ENCODE measurements at regions not wholly inside any gene's neighbourhood (a gene's known extent, or its start where the extent isn't known, plus 50 kb on each side); places are given as distances from the start of the nearest gene placed in this dataset.

DNA sequence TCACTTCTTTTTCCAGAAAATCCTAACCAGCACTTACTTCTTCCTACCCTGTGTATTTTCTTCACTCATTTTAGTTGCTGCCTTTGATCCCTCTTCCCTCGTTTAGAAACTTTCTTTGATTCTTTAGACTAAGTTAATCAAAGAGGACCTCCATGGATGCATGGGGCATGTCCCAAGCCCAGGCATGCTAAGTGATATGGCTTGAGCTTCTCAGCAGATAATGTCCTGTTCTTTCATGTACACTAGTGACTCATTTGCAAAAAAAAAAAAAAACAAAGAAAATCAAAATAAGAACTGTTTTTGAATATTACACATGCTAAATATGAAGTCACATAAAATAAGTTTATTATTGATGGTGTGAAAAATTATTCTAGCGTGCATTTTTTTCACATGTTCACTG, 800.9 kb downstream of the SATB2 start:
- Mint-ChIP-seq H3K4me1 (no peaks in the 10 kb centered on the region), H3K9me3 (no peaks in the 10 kb centered on the region), H3K27me3 (ENCODE audit: low read depth) (no peaks in the 10 kb centered on the region), H3K27ac (peak overlapping the region; percentile 91; the same call in 1 of the 2 replicates), H3K4me3 (no peak overlapping the region), H3K36me3 (no peaks in the 10 kb centered on the region)
- ChIA-PET CTCF (interaction anchor here (0.6 to 1.6 kb wide), 9 partner anchors 16 to 832 kb away, joined by 3 to 11 read pairs (median 5); no protein-coding TSS in a partner anchor), POLR2A (no interaction called here)
- TF ChIP-seq ZNF317 (CRISPR knock-in tag; IDR thresholded peaks at IDR 0.05; ENCODE audit: borderline replicate concordance, low read depth) (no peak), SMAD4 (CRISPR knock-in tag; IDR thresholded peaks at IDR 0.05) (no peak), ZBTB21 (CRISPR knock-in tag; IDR thresholded peaks at IDR 0.05; ENCODE audit: borderline replicate concordance) (no peak), ATF6 (CRISPR knock-in tag; IDR thresholded peaks at IDR 0.05) (no peak), SMAD3 (CRISPR knock-in tag; IDR thresholded peaks at IDR 0.05; ENCODE audit: borderline replicate concordance) (no peak), FOXP4 (CRISPR knock-in tag; IDR thresholded peaks at IDR 0.05) (no peak), ZNF671 (CRISPR knock-in tag; IDR thresholded peaks at IDR 0.05) (no peak), SP1 (CRISPR knock-in tag; conservative IDR thresholded peaks at IDR 0.05) (no peak), JUN (CRISPR knock-in tag; IDR thresholded peaks at IDR 0.05) (no peak), CREM (CRISPR knock-in tag; IDR thresholded peaks at IDR 0.05) (no peak), ZNF138 (CRISPR knock-in tag; conservative IDR thresholded peaks at IDR 0.05) (no peak), HMGXB4 (CRISPR knock-in tag; IDR thresholded peaks at IDR 0.05) (no peak)
- TF ChIP-seq, protein P1, sequence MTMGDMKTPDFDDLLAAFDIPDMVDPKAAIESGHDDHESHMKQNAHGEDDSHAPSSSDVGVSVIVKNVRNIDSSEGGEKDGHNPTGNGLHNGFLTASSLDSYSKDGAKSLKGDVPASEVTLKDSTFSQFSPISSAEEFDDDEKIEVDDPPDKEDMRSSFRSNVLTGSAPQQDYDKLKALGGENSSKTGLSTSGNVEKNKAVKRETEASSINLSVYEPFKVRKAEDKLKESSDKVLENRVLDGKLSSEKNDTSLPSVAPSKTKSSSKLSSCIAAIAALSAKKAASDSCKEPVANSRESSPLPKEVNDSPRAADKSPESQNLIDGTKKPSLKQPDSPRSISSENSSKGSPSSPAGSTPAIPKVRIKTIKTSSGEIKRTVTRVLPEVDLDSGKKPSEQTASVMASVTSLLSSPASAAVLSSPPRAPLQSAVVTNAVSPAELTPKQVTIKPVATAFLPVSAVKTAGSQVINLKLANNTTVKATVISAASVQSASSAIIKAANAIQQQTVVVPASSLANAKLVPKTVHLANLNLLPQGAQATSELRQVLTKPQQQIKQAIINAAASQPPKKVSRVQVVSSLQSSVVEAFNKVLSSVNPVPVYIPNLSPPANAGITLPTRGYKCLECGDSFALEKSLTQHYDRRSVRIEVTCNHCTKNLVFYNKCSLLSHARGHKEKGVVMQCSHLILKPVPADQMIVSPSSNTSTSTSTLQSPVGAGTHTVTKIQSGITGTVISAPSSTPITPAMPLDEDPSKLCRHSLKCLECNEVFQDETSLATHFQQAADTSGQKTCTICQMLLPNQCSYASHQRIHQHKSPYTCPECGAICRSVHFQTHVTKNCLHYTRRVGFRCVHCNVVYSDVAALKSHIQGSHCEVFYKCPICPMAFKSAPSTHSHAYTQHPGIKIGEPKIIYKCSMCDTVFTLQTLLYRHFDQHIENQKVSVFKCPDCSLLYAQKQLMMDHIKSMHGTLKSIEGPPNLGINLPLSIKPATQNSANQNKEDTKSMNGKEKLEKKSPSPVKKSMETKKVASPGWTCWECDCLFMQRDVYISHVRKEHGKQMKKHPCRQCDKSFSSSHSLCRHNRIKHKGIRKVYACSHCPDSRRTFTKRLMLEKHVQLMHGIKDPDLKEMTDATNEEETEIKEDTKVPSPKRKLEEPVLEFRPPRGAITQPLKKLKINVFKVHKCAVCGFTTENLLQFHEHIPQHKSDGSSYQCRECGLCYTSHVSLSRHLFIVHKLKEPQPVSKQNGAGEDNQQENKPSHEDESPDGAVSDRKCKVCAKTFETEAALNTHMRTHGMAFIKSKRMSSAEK (CRISPR knock-in tag; IDR thresholded peaks at IDR 0.05; ENCODE audit: borderline replicate concordance) = no peak
- TF ChIP-seq, protein P2, sequence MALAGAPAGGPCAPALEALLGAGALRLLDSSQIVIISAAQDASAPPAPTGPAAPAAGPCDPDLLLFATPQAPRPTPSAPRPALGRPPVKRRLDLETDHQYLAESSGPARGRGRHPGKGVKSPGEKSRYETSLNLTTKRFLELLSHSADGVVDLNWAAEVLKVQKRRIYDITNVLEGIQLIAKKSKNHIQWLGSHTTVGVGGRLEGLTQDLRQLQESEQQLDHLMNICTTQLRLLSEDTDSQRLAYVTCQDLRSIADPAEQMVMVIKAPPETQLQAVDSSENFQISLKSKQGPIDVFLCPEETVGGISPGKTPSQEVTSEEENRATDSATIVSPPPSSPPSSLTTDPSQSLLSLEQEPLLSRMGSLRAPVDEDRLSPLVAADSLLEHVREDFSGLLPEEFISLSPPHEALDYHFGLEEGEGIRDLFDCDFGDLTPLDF (CRISPR knock-in tag; IDR thresholded peaks at IDR 0.05) = no peak
- ATAC-seq = no peak
- no peak for DNase-seq (ENCODE audit: low spot score)

GRCh38 chr2:198654646-198655045, 803.1 kb downstream of the SATB2 start:
- H3K9me3 Mint-ChIP-seq = no peaks in the 10 kb centered on the region
- H3K4me3 Mint-ChIP-seq = no peak overlapping the region
- H3K27ac Mint-ChIP-seq = no peak overlapping the region
- ChIA-PET CTCF (interaction anchor here (1.2 kb wide), 1 partner anchor 280 kb away, joined by 3 read pairs; no protein-coding TSS in a partner anchor), POLR2A (no interaction called here)
- H3K27me3 Mint-ChIP-seq (ENCODE audit: low read depth) = no peaks in the 10 kb centered on the region
- DNase-seq (ENCODE audit: low spot score) = no peak
- no peak for ATAC-seq
- no peaks in the 10 kb centered on the region for H3K36me3 Mint-ChIP-seq
- no peaks in the 10 kb centered on the region for H3K4me1 Mint-ChIP-seq
- TF ChIP-seq MAX (CRISPR knock-in tag; IDR thresholded peaks at IDR 0.05) = no peak
- no peak for TF ChIP-seq CREB1 (CRISPR knock-in tag; IDR thresholded peaks at IDR 0.05)
- TF ChIP-seq, protein P3, sequence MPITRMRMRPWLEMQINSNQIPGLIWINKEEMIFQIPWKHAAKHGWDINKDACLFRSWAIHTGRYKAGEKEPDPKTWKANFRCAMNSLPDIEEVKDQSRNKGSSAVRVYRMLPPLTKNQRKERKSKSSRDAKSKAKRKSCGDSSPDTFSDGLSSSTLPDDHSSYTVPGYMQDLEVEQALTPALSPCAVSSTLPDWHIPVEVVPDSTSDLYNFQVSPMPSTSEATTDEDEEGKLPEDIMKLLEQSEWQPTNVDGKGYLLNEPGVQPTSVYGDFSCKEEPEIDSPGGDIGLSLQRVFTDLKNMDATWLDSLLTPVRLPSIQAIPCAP (CRISPR knock-in tag; IDR thresholded peaks at IDR 0.05) = no peak
- no peak for TF ChIP-seq MXD4 (CRISPR knock-in tag; IDR thresholded peaks at IDR 0.05; ENCODE audit: borderline replicate concordance)
- no peak for TF ChIP-seq ZSCAN18 (CRISPR knock-in tag; IDR thresholded peaks at IDR 0.05)
- TF ChIP-seq MLX (CRISPR knock-in tag; IDR thresholded peaks at IDR 0.05) = no peak
- TF ChIP-seq FOXK1 (CRISPR knock-in tag; IDR thresholded peaks at IDR 0.05) = no peak
- TF ChIP-seq TEAD4 (CRISPR knock-in tag; IDR thresholded peaks at IDR 0.05) = no peak

All from WTC11 (cell line).